NOMO-1 (cell line): ENCODE measurements at regions not wholly inside any gene's neighbourhood (a gene's known extent, or its start where the extent isn't known, plus 50 kb on each side); places are given as distances from the start of the nearest gene placed in this dataset.
"Not testable (repeated sequence)": the region's sequence is repeated elsewhere in the genome, so short reads cannot be mapped to it uniquely, and the experiment has no call there.

Experiments
- DNase-seq, 2 experiments: peaks; one replicate each; lab custom pipeline; 2025; ENCODE audit not compliant: unreplicated experiment in 2 of 2; lab: John Stamatoyannopoulos, UW

GRCh38 chr6:148602136-148602535, 144.7 kb upstream of the UST start:
- DNase-seq, result no peak

- no peak for DNase-seq
Observed at GRCh38 chr6:148608199-148608951, 138.5 kb upstream of the UST start.

GRCh38 chr6:148611213-148611612, 135.6 kb upstream of the UST start:
- DNase-seq, result no peak

GRCh38 chr6:148612043-148612442, 134.8 kb upstream of the UST start:
- no peak for DNase-seq

- no peak for DNase-seq
Observed at GRCh38 chr6:148614602-148615001, 132.2 kb upstream of the UST start.

- DNase-seq, result no peak
Observed at GRCh38 chr6:148616841-148617240, 130.0 kb upstream of the UST start.

- peak in 1 of 2 experiments; percentile 21 for DNase-seq
Observed at GRCh38 chr6:148617530-148617929, 129.3 kb upstream of the UST start.

GRCh38 chr6:148619891-148620290, 126.9 kb upstream of the UST start:
- no peak for DNase-seq

GRCh38 chr6:148620579-148621298, 126.1 kb upstream of the UST start:
- no peak for DNase-seq

- no peak for DNase-seq
Observed at GRCh38 chr6:148625609-148626008, 121.2 kb upstream of the UST start.

- DNase-seq, result no peak
Observed at GRCh38 chr6:148628251-148628650, 118.6 kb upstream of the UST start.

- no peak for DNase-seq
Observed at GRCh38 chr6:148629181-148629580, 117.6 kb upstream of the UST start.

- peak in 1 of 2 experiments; percentile 56 for DNase-seq
Observed at GRCh38 chr6:148629592-148630465, 117.0 kb upstream of the UST start.

GRCh38 chr6:148635070-148635743, 111.6 kb upstream of the UST start:
- DNase-seq, result no peak

GRCh38 chr6:148641836-148642235, 105.0 kb upstream of the UST start:
- DNase-seq, result not testable (repeated sequence)

- DNase-seq, result not testable (repeated sequence)
Observed at GRCh38 chr6:148643208-148643607, 103.6 kb upstream of the UST start.

- not testable (repeated sequence) for DNase-seq
Observed at GRCh38 chr6:148645049-148645448, 101.8 kb upstream of the UST start.

- DNase-seq, result peak; percentile 30 to 78
Observed at GRCh38 chr6:148648754-148649453, 97.9 kb upstream of the UST start.

- DNase-seq, result peak in 1 of 2 experiments; percentile 78
Observed at GRCh38 chr6:148649454-148649963, 97.3 kb upstream of the UST start.
